Pancreas (tissue), 10 donors: ENCODE measurements at regions not wholly inside any gene's neighbourhood (a gene's known extent, or its start where the extent isn't known, plus 50 kb on each side); places are given as distances from the start of the nearest gene placed in this dataset.
"Not testable (repeated sequence)": the region's sequence is repeated elsewhere in the genome, so short reads cannot be mapped to it uniquely, and the experiment has no call there.

Source experiments
- ATAC-seq, 4 donors: fragments of 200-7000 bp; cut with Tn5 transposase; one replicate each; pipeline versions ENCODE4 v1.8.0 to v1.9.1; 2020; ENCODE audit warnings: mild to moderate bottlenecking in 4 of 4, moderate library complexity in 4 of 4
- DNase-seq, 6 donors: peaks; one replicate each; pipeline ENCODE4 v3.0.0-alpha.2; 2020
- FAIRE-seq: peaks from 2 replicates; lab custom pipeline; 2012; peaks lifted over from hg19 to GRCh38; lab: Jason Lieb, UNC
- H3K27ac ChIP-seq, 4 donors: fragments of 200-600 bp; sonication (generic); 1 replicate in 3 of 4; 2 replicates in 1 of 4; pipeline versions ENCODE4 v1.5.0 to v1.8.0; 2020
- H3K27me3 ChIP-seq, 4 donors: fragments of 200-600 bp; one replicate each; pipeline ENCODE4 v1.8.0; 2021
- H3K36me3 ChIP-seq, 3 donors: fragments of 200-600 bp; sonication (generic) in 1 of 3; one replicate each; pipeline versions ENCODE4 v1.5.0 to v1.8.0; 2020 to 2021
- H3K4me1 ChIP-seq, 3 donors: fragments of 200-600 bp; one replicate each; pipeline ENCODE4 v1.8.0; 2021
- H3K4me3 ChIP-seq, 4 donors: fragments of 200-600 bp; sonication (generic) in 2 of 4; one replicate each; pipeline versions ENCODE4 v1.5.0 to v1.8.0; 2020 to 2021
- H3K9me3 ChIP-seq, 4 donors: fragments of 200-600 bp; one replicate each; pipeline ENCODE4 v1.8.0; 2021
- CTCF ChIP-seq, 4 donors: fragments of 200-600 bp; sonication (generic) in 3 of 4; IDR thresholded peaks; one replicate each; pipeline versions ENCODE4 v1.5.0 to v1.8.0; 2021; ENCODE audit warnings: antibody characterized with exemption in 4 of 4
- WGBS, 2 donors: extraction: QIAGEN DNeasy Blood & Tissue Kit; methylation state at CpG; one replicate each; pipeline ENCODE4 v1.1.7; 2013; 5-methylcytosine and 5-hydroxymethylcytosine counted together
- intact Hi-C, 3 donors: fragments of 100-400 bp; cut with DNase I; formaldehyde crosslinking; loops; one replicate each; pipeline versions ENCODE4 v1.11.1 to v1.14.2; 2022
- donor health status: healthy with polysubstance abuse.
- donor health status: DM: no; HTN: no; CAD: no; lungs with moderate emphysema.
- donor health status: DM: no; HTN: no; CAD: no.
- donor health status: control.
- donor health status: control.
- donor health status: Bipolar disorder and iron deficiency.
- donor health status: DM: yes; HTN: yes; CAD: no.
- donor health status: DM: no; HTN: no; CAD: no.
- donor health status: DM: no; HTN: no; CAD: no.
- donor health status: DM: yes; HTN: yes; CAD: no.

DNA sequence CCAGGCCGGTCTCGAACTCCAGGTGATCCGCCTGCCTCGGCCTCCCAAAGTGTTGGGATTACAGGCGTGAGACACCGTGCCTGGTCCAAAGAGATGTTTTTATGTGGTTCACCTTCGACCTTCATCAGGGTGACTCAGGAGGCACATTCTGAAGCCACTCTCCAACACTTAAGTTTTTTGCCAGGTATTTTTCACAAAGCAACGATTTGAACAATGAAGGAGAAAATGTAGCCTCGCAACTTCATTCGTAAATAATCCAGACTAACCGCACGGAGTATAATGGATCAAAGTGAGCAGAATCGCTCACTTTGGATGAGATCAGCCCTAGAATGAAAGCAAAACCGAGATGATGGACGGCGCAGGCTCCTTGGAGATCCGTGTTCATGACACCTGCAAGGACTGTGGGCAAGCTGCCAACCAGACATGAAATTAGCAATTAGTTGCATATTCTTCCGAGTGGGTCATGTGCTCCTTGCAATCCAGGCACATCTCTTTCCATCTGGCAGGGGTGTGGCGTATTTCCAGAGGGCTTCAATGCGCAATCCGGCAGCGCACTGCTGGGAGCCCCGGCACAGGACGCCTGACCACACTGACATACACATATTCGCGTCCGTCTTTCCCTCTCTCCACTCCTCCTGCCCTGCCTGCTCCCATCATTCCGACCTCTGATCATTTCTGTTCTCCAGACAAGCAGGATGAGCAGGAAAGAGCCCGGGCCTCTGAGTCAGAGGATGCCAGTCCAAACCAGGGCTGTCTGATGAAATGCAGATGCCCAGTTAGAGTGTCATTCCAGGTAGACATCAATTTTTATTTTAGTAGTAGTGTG lies 148.4 kb downstream of the KLF6 start:
- Histone ChIP-seq H3K4me3 (no peak overlapping the region), H3K9me3 (no peaks in the 10 kb centered on the region), H3K4me1 (no peaks in the 10 kb centered on the region), H3K27ac (peak overlapping the region in 3 of 4 donors; percentile 34 to 62 (median 61)), H3K36me3 (no peaks in the 10 kb centered on the region), H3K27me3 (no peaks in the 10 kb centered on the region)
- intact Hi-C loops, result no loop called here
- DNase-seq, result peak in 2 of 6 donors; percentile 32
- no peak for FAIRE-seq
- ATAC-seq, result no peak
- 77 to 84% methylated on average over 29 of the region's 29 CpGs for WGBS, 2 donors
- no peak for TF ChIP-seq CTCF (IDR thresholded peaks at IDR 0.05)

GRCh38 chr10:3635697-3636096 lies 149.3 kb downstream of the KLF6 start:
- FAIRE-seq, result no peak
- DNase-seq, result peak in 4 of 6 donors; percentile 32 to 48 (median 43)
- WGBS, 2 donors, result 25% methylated on average over 6 of the region's 6 CpGs

GRCh38 chr10:3635211-3635671 lies 149.8 kb downstream of the KLF6 start:
- FAIRE-seq, result no peak
- Histone ChIP-seq H3K27ac (peak overlapping the region in 3 of 4 donors; percentile 33 to 62 (median 61)), H3K4me3 (no peak overlapping the region), H3K9me3 (no peaks in the 10 kb centered on the region), H3K4me1 (no peaks in the 10 kb centered on the region), H3K27me3 (no peaks in the 10 kb centered on the region), H3K36me3 (no peaks in the 10 kb centered on the region)
- DNase-seq, result peak in 1 of 6 donors; percentile 17
- peak; percentile 31 to 86 (median 73) for ATAC-seq
- intact Hi-C loops, result no loop called here
- TF ChIP-seq CTCF (IDR thresholded peaks at IDR 0.05), result no peak
- WGBS, 2 donors, result 22 to 32% methylated on average over 5 of the region's 5 CpGs

More at GRCh38 chr10:3635697-3636096, 149.3 kb downstream of the KLF6 start:
- intact Hi-C loops, result no loop called here
- no peaks in the 10 kb centered on the region for H3K9me3 ChIP-seq
- no peak for TF ChIP-seq CTCF (IDR thresholded peaks at IDR 0.05)
- ATAC-seq, result peak; percentile 28 to 85 (median 80)
- no peaks in the 10 kb centered on the region for H3K36me3 ChIP-seq
- H3K4me1 ChIP-seq, result no peaks in the 10 kb centered on the region
- no peaks in the 10 kb centered on the region for H3K27me3 ChIP-seq
- peak overlapping the region in 3 of 4 donors; percentile 34 to 62 (median 61) for H3K27ac ChIP-seq
- H3K4me3 ChIP-seq, result no peak overlapping the region

DNA sequence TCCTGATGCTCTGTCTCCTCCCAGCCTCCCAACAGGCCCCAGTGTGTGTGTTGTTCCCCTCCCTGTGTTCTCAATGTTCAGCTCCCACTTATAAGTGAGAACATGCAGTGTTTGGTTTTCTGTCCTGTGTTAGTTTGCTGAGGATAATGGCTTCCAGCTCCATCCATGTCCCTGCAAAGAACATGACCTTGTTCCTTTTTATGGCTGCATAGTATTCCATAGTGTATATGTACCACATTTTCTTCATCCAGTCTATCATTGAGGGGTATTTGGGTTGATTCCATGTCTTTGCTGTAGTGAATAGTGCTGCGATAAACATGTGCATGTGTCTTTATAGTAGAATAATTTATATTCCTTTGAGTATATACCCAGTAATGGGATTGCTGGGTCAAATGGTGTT lies 150.4 kb downstream of the KLF6 start:
- H3K9me3 ChIP-seq, H3K27me3 ChIP-seq, ATAC-seq, H3K4me1 ChIP-seq, H3K36me3 ChIP-seq, FAIRE-seq, H3K4me3 ChIP-seq, DNase-seq, intact Hi-C loops: not testable (repeated sequence)
- WGBS, 2 donors, result 84 to 85% methylated on average over 1 of the region's 1 CpG
- peak overlapping the region in 3 of 4 donors; percentile 33 to 62 (median 61) for H3K27ac ChIP-seq

DNA sequence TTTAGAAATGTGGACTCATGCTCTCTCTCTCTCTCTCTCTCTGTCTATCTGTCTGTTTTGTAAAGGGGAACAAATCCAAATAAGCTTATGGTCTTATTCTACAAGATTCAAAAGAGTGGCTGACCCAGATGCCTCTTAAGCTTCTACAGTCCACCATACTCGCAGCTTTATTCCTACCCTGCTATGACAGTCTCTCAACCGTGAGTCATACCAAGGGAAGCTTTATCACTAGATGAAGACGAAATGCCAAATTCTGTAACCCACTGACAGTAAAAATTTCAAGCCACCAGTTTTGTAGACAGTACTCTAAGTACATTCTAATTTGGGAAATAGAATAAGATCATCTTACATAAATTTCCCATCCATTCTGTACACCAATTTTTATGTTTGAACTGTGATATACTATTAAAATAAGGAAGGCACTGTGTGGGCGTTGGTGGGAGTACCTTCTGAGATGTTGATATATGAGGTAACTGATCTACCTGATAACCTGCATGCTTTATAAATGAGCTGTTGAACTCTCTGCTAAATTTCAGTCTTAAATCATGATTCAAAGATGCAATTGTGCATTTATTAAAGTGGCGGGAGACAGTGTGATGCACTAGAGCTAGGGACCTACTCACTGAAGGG lies 153.2 kb downstream of the KLF6 start:
- TF ChIP-seq CTCF (IDR thresholded peaks at IDR 0.05), result no peak
- DNase-seq (no peak), FAIRE-seq (no peak), ATAC-seq (no peak)
- no peak overlapping the region for H3K27ac ChIP-seq
- intact Hi-C loops, result no loop called here
- H3K36me3 ChIP-seq, result no peaks in the 10 kb centered on the region
- 50 to 65% methylated on average over 5 of the region's 5 CpGs for WGBS, 2 donors
- H3K4me1 ChIP-seq, result no peaks in the 10 kb centered on the region
- H3K27me3 ChIP-seq, result no peaks in the 10 kb centered on the region
- H3K4me3 ChIP-seq, result no peak overlapping the region
- H3K9me3 ChIP-seq, result no peaks in the 10 kb centered on the region
